HG03196 (cell line): ENCODE measurements at regions not wholly inside any gene's neighbourhood (a gene's known extent, or its start where the extent isn't known, plus 50 kb on each side); places are given as distances from the start of the nearest gene placed in this dataset.
"Not testable (repeated sequence)": the region's sequence is repeated elsewhere in the genome, so short reads cannot be mapped to it uniquely, and the experiment has no call there.

ENCODE experiments used
- ATAC-seq: cut with Tn5 transposase; IDR thresholded peaks from one replicate; pipeline ENCODE4 v1.9.1; 2021; ENCODE audit not compliant: unreplicated experiment

- no peak for ATAC-seq
Measured at GRCh38 chr15:46901001-46901400, 816.3 kb upstream of the SEMA6D start.

- ATAC-seq = no peak
Measured at GRCh38 chr15:46917721-46918252, 799.5 kb upstream of the SEMA6D start.

- no peak for ATAC-seq
Measured at GRCh38 chr15:46918462-46919140, 798.7 kb upstream of the SEMA6D start.

- no peak for ATAC-seq
Measured at GRCh38 chr15:46921891-46922290, 795.4 kb upstream of the SEMA6D start.

GRCh38 chr15:46930426-46930825 is 786.9 kb upstream of the SEMA6D start:
- no peak for ATAC-seq

- no peak for ATAC-seq
Measured at GRCh38 chr15:46933332-46933731, 784.0 kb upstream of the SEMA6D start.

- ATAC-seq = no peak
Measured at GRCh38 chr15:46934851-46935250, 782.5 kb upstream of the SEMA6D start.

GRCh38 chr15:46938169-46938568 is 779.1 kb upstream of the SEMA6D start:
- no peak for ATAC-seq

- no peak for ATAC-seq
Measured at GRCh38 chr15:46941241-46941640, 776.1 kb upstream of the SEMA6D start.

- no peak for ATAC-seq
Measured at GRCh38 chr15:46946953-46947352, 770.4 kb upstream of the SEMA6D start.

GRCh38 chr15:46955576-46955975 is 761.7 kb upstream of the SEMA6D start:
- no peak for ATAC-seq

GRCh38 chr15:46956456-46956855 is 760.8 kb upstream of the SEMA6D start:
- ATAC-seq = no peak

- ATAC-seq = no peak
Measured at GRCh38 chr15:46956881-46957280, 760.4 kb upstream of the SEMA6D start.

GRCh38 chr15:46960581-46960980 is 756.7 kb upstream of the SEMA6D start:
- ATAC-seq = no peak

- ATAC-seq = no peak
Measured at GRCh38 chr15:46961795-46962194, 755.5 kb upstream of the SEMA6D start.

GRCh38 chr15:46988055-46988454 is 729.2 kb upstream of the SEMA6D start:
- not testable (repeated sequence) for ATAC-seq

GRCh38 chr15:46996359-46996758 is 720.9 kb upstream of the SEMA6D start:
- ATAC-seq = no peak

GRCh38 chr15:46997501-46997900 is 719.8 kb upstream of the SEMA6D start:
- no peak for ATAC-seq

- no peak for ATAC-seq
Measured at GRCh38 chr15:47003568-47003967, 713.7 kb upstream of the SEMA6D start.

- no peak for ATAC-seq
Measured at GRCh38 chr15:47013446-47013845, 703.9 kb upstream of the SEMA6D start.

GRCh38 chr15:47027322-47027946 is 689.9 kb upstream of the SEMA6D start:
- no peak for ATAC-seq
